Endothelial cell of umbilical vein (primary cell): ENCODE measurements at regions not wholly inside any gene's neighbourhood (a gene's known extent, or its start where the extent isn't known, plus 50 kb on each side); places are given as distances from the start of the nearest gene placed in this dataset.
"Not testable (repeated sequence)": the region's sequence is repeated elsewhere in the genome, so short reads cannot be mapped to it uniquely, and the experiment has no call there.

ENCODE experiments used
- BruUV-seq: library from RNA; stranded (reverse); fragments of 400-500 nt; replicated peaks from 2 replicates; lab custom pipeline; 2021; lab: Mats Ljungman, UMichigan
- CTCF ChIA-PET: fragments of 300-600, 350-600 bp; sonication (Branson Sonifier 250); formaldehyde crosslinking; loops from one replicate; lab custom pipeline; 2021; ENCODE audit warnings: antibody characterized with exemption, inconsistent platforms; lab: Charles Lee
- POLR2A ChIA-PET: fragments of 300-600, 350-600 bp; sonication (Branson Sonifier 250); formaldehyde crosslinking; loops from one replicate; lab custom pipeline; 2021; ENCODE audit warnings: antibody characterized with exemption, inconsistent platforms; lab: Charles Lee
- DNase-seq: peaks from one replicate; pipeline ENCODE4 v3.0.0-alpha.2; 2011; ENCODE audit warnings: low read depth, low spot score
- FAIRE-seq: peaks from 2 replicates; lab custom pipeline; 2011; peaks lifted over from hg19 to GRCh38; lab: Jason Lieb, UNC
- H2AFZ ChIP-seq: 2 replicates; pipeline ENCODE4 v1.6.0; 2012; ENCODE audit warnings: low read depth, low read length, control low read depth, inconsistent platforms
- H3K27ac ChIP-seq: 2 replicates; pipeline ENCODE4 v1.5.1; 2011; ENCODE audit warnings: low read depth, mild to moderate bottlenecking, control low read depth, low read length, moderate library complexity; ENCODE audit not compliant: insufficient read depth
- H3K27me3 ChIP-seq, 2 experiments: 2 replicates each; pipeline versions ENCODE4 v1.6.0 to v1.6.1; 2011; ENCODE audit warnings: low read length in 2 of 2, mixed read lengths in 1 of 2; ENCODE audit not compliant: control insufficient read depth in 2 of 2, insufficient read depth in 2 of 2
- H3K36me3 ChIP-seq, 2 experiments: 2 replicates in 1 of 2; 3 replicates in 1 of 2; pipeline ENCODE4 v1.5.1; 2011; ENCODE audit warnings: low read length in 2 of 2, mild to moderate bottlenecking in 1 of 2, moderate library complexity in 1 of 2; ENCODE audit not compliant: control insufficient read depth in 2 of 2, insufficient read depth in 2 of 2; ENCODE audit errors: extremely low read depth in 1 of 2
- H3K4me1 ChIP-seq: 3 replicates; pipeline ENCODE4 v1.5.1; 2011; ENCODE audit warnings: mild to moderate bottlenecking, low read length; ENCODE audit not compliant: control insufficient read depth, insufficient read depth; ENCODE audit errors: extremely low read depth
- H3K4me2 ChIP-seq: 2 replicates; pipeline ENCODE4 v1.6.1; 2011; ENCODE audit warnings: low read length, control low read depth, mixed read lengths; ENCODE audit not compliant: insufficient read depth
- H3K4me3 ChIP-seq, 3 experiments: fragments of 200-600 bp in 1 of 3; sonication (generic), shearing (Covaris generic) in 1 of 3; replicated peaks in 1 of 3; 2 replicates each; pipeline ENCODE4 v1.5.1; 2011 to 2016; ENCODE audit warnings: control low read depth in 3 of 3, low read length in 3 of 3, mild to moderate bottlenecking in 2 of 3, inconsistent platforms in 1 of 3, low read depth in 1 of 3, moderate library complexity in 1 of 3; ENCODE audit not compliant: insufficient read depth in 1 of 3
- H3K79me2 ChIP-seq: 2 replicates; pipeline ENCODE4 v1.6.0; 2012; ENCODE audit warnings: low read length, inconsistent platforms; ENCODE audit not compliant: control insufficient read depth, insufficient read depth
- H3K9ac ChIP-seq: replicated peaks from 2 replicates; pipeline ENCODE3; 2011; ENCODE audit warnings: low read length, control low read depth; ENCODE audit not compliant: insufficient read depth; ENCODE audit errors: extremely low read depth
- H3K9me1 ChIP-seq: replicated peaks from 3 replicates; pipeline ENCODE4 v1.6.0; 2011; ENCODE audit warnings: mild to moderate bottlenecking, low read length; ENCODE audit not compliant: control insufficient read depth, insufficient read depth; ENCODE audit errors: extremely low read depth
- H3K9me3 ChIP-seq: replicated peaks from 2 replicates; pipeline ENCODE4 v1.5.1; 2012; ENCODE audit warnings: low read length, inconsistent platforms; ENCODE audit not compliant: control insufficient read depth, insufficient read depth
- H4K20me1 ChIP-seq: replicated peaks from 2 replicates; pipeline ENCODE3; 2011; ENCODE audit warnings: mild to moderate bottlenecking, low read length; ENCODE audit not compliant: control insufficient read depth, insufficient read depth; ENCODE audit errors: extremely low read depth
- CTCF ChIP-seq, 2 donors: IDR thresholded peaks; 1 replicate in 1 of 2; 2 replicates in 1 of 2; pipeline ENCODE4 v1.5.1; 2011; ENCODE audit warnings: low read length in 2 of 2, mild to moderate bottlenecking in 2 of 2, moderate library complexity in 2 of 2, control low read depth in 1 of 2, inconsistent platforms in 1 of 2, low read depth in 1 of 2; ENCODE audit not compliant: insufficient read depth in 1 of 2; ENCODE audit errors: extremely low read depth in 1 of 2
- EZH2 ChIP-seq: IDR thresholded peaks from 2 replicates; pipeline ENCODE4 v1.6.1; 2012; ENCODE audit warnings: borderline replicate concordance, low read depth, mild to moderate bottlenecking, moderate library complexity, low read length, inconsistent platforms; ENCODE audit not compliant: severe bottlenecking
- FOS ChIP-seq: IDR thresholded peaks from 2 replicates; pipeline ENCODE4 v1.6.1; 2011; ENCODE audit warnings: mild to moderate bottlenecking, low read length, moderate library complexity, borderline replicate concordance; ENCODE audit not compliant: insufficient read depth
- GATA2 ChIP-seq: IDR thresholded peaks from 2 replicates; pipeline ENCODE4 v1.7.0; 2011; ENCODE audit warnings: low read depth, mild to moderate bottlenecking, moderate library complexity, mixed read lengths, low read length; ENCODE audit not compliant: insufficient read length, insufficient read depth
- JUN ChIP-seq: IDR thresholded peaks from 2 replicates; pipeline ENCODE4 v1.6.1; 2011; ENCODE audit warnings: borderline replicate concordance, low read depth; ENCODE audit not compliant: insufficient read length, insufficient read depth
- MAX ChIP-seq: IDR thresholded peaks from 2 replicates; pipeline ENCODE4 v1.6.1; 2011; ENCODE audit not compliant: insufficient read depth, insufficient read length
- MYC ChIP-seq: IDR thresholded peaks from one replicate; pipeline ENCODE4 v1.6.1; 2011; ENCODE audit warnings: mild to moderate bottlenecking, low read depth, low read length
- POLR2A ChIP-seq: IDR thresholded peaks from 2 replicates; pipeline ENCODE4 v1.6.1; 2012; ENCODE audit warnings: low read depth, mild to moderate bottlenecking, control low read depth, low read length
- POLR2AphosphoS5 ChIP-seq: IDR thresholded peaks from 2 replicates; pipeline ENCODE4 v1.6.1; 2012; ENCODE audit warnings: low read depth, mild to moderate bottlenecking, control low read depth, low read length, moderate library complexity; ENCODE audit not compliant: insufficient read depth
- dilution Hi-C: fragments of 300-500 bp; cut with MboI; formaldehyde crosslinking; loops from one replicate; pipeline ENCODE4 v1.15.0; 2019; ENCODE audit warnings: low sequenced_read_pairs; ENCODE audit not compliant: extremely low pct_ligation_motif_present
- intact Hi-C: fragments of 100-400 bp; cut with micrococcal nuclease; formaldehyde crosslinking; loops from one replicate; pipeline ENCODE4 v1.10.0; 2022

- intact Hi-C loops: no loop called here
- H3K27ac ChIP-seq: no peak overlapping the region
- no peaks in the 10 kb centered on the region for H3K79me2 ChIP-seq
- FAIRE-seq: no peak
- H2AFZ ChIP-seq: no peak overlapping the region
- BruUV-seq: no TSS peak
- no peak overlapping the region for H3K4me3 ChIP-seq
- no peaks in the 10 kb centered on the region for H3K9me1 ChIP-seq
- dilution Hi-C loops: no loop called here
- POLR2A ChIA-PET: no interaction called here
- no peak for TF ChIP-seq MYC
- no peak for TF ChIP-seq POLR2AphosphoS5
- no peak for TF ChIP-seq GATA2
- no peak for TF ChIP-seq EZH2
- no peak for TF ChIP-seq CTCF (IDR thresholded peaks at IDR 0.05; ENCODE audit: extremely low read depth in 1 of 2, insufficient read depth in 1 of 2, low read depth in 1 of 2, low read length in 2 of 2)
- TF ChIP-seq POLR2A: no peak
- no peak for TF ChIP-seq JUN
- no peak for TF ChIP-seq MAX
- TF ChIP-seq FOS: no peak
- H3K27me3 ChIP-seq: no peaks in the 10 kb centered on the region
- H3K36me3 ChIP-seq: no peaks in the 10 kb centered on the region
- H3K9me3 ChIP-seq: no peaks in the 10 kb centered on the region
- DNase-seq: no peak
- no peaks in the 10 kb centered on the region for H3K4me1 ChIP-seq
- CTCF ChIA-PET: no interaction called here
- no peak overlapping the region for H3K9ac ChIP-seq
- H3K4me2 ChIP-seq: no peak overlapping the region
- no peaks in the 10 kb centered on the region for H4K20me1 ChIP-seq
These were observed 101.7 kb downstream of the SOCS6 start for GRCh38 chr18:70390371-70391090.

GRCh38 chr18:70389036-70389435 lies 100.2 kb downstream of the SOCS6 start:
- dilution Hi-C loops, H3K9ac ChIP-seq, CTCF ChIA-PET, BruUV-seq, H3K27me3 ChIP-seq, H3K4me1 ChIP-seq, H3K4me2 ChIP-seq, H4K20me1 ChIP-seq, FAIRE-seq, intact Hi-C loops, DNase-seq, H3K36me3 ChIP-seq, H3K27ac ChIP-seq, H2AFZ ChIP-seq, H3K9me1 ChIP-seq, H3K4me3 ChIP-seq, H3K9me3 ChIP-seq, H3K79me2 ChIP-seq: not testable (repeated sequence)
- POLR2A ChIA-PET: interaction anchor here (0.7 kb wide), 1 partner anchor 142 kb away, joined by 8 read pairs; no protein-coding TSS in a partner anchor
